ENCODE measurements at regions not wholly inside any gene's neighbourhood (a gene's known extent, or its start where the extent isn't known, plus 50 kb on each side); places are given as distances from the start of the nearest gene placed in this dataset.
"Not testable (repeated sequence)": the region's sequence is repeated elsewhere in the genome, so short reads cannot be mapped to it uniquely, and the experiment has no call there.

GRCh38 chr5:177857642-177858200 is 75.0 kb upstream of the FAM153A start:
- not testable (repeated sequence) for DNase-seq

- DNase-seq: not testable (repeated sequence)
Observed at GRCh38 chr5:177856474-177856873, 73.8 kb upstream of the FAM153A start.

- not testable (repeated sequence) for DNase-seq
Observed at GRCh38 chr5:177847914-177848313, 65.2 kb upstream of the FAM153A start.

GRCh38 chr5:177846598-177846997 is 63.9 kb upstream of the FAM153A start:
- not testable (repeated sequence) for DNase-seq

GRCh38 chr5:177845906-177846305 is 63.2 kb upstream of the FAM153A start:
- DNase-seq: not testable (repeated sequence)

- DNase-seq: not testable (repeated sequence)
Observed at GRCh38 chr5:177836191-177836590, 53.5 kb upstream of the FAM153A start.
